Hepatocyte (in vitro differentiated cells): ENCODE measurements at regions not wholly inside any gene's neighbourhood (a gene's known extent, or its start where the extent isn't known, plus 50 kb on each side); places are given as distances from the start of the nearest gene placed in this dataset.

Source experiments
- DNase-seq: peaks from one replicate; pipeline ENCODE4 v3.0.0-alpha.2; 2016; ENCODE audit warnings: low spot score
- H2AFZ ChIP-seq: fragments of 200-600 bp; sonication (generic); 2 replicates; pipeline ENCODE4 v1.6.0; 2016; ENCODE audit warnings: antibody characterized with exemption, mild to moderate bottlenecking
- H3K27ac ChIP-seq: fragments of 200-600 bp; sonication (generic); 2 replicates; pipeline ENCODE4 v1.5.1; 2016; ENCODE audit warnings: mild to moderate bottlenecking
- H3K27me3 ChIP-seq: fragments of 200-600 bp; sonication (generic); 2 replicates; pipeline ENCODE4 v1.6.1; 2016
- H3K36me3 ChIP-seq: fragments of 200-600 bp; sonication (generic); replicated peaks from 2 replicates; pipeline ENCODE4 v1.5.1; 2016; ENCODE audit warnings: low read depth; ENCODE audit not compliant: insufficient read depth
- H3K4me1 ChIP-seq: fragments of 200-600 bp; sonication (generic); 2 replicates; pipeline ENCODE4 v1.5.1; 2016; ENCODE audit warnings: mild to moderate bottlenecking, moderate library complexity; ENCODE audit not compliant: insufficient read depth
- H3K4me2 ChIP-seq: fragments of 200-600 bp; sonication (generic); 2 replicates; pipeline ENCODE4 v1.6.0; 2016
- H3K4me3 ChIP-seq: fragments of 200-600 bp; sonication (generic); 2 replicates; pipeline ENCODE4 v1.5.1; 2016; ENCODE audit warnings: mild to moderate bottlenecking
- H3K79me2 ChIP-seq: fragments of 200-600 bp; sonication (generic); 2 replicates; pipeline ENCODE4 v1.6.0; 2017; ENCODE audit warnings: mild to moderate bottlenecking
- H3K9me2 ChIP-seq: fragments of 200-600 bp; sonication (generic); replicated peaks from 2 replicates; pipeline ENCODE4 v1.6.0; 2017; ENCODE audit warnings: mild to moderate bottlenecking; ENCODE audit not compliant: insufficient read depth
- H3K9me3 ChIP-seq: fragments of 200-600 bp; sonication (generic); 2 replicates; pipeline ENCODE4 v1.5.1; 2016; ENCODE audit warnings: low read depth, mild to moderate bottlenecking
- H4K20me1 ChIP-seq: fragments of 200-600 bp; sonication (generic); 2 replicates; pipeline ENCODE4 v1.6.0; 2016; ENCODE audit warnings: mild to moderate bottlenecking; ENCODE audit not compliant: insufficient read depth, poor library complexity, severe bottlenecking
- CTCF ChIP-seq: fragments of 200-600 bp; sonication (generic); IDR thresholded peaks from 2 replicates; pipeline ENCODE4 v1.5.1; 2016; ENCODE audit warnings: antibody characterized with exemption, mild to moderate bottlenecking; ENCODE audit not compliant: poor library complexity
- EZH2 ChIP-seq: fragments of 200-600 bp; sonication (generic); IDR thresholded peaks from 2 replicates; pipeline ENCODE4 v1.6.1; 2016; ENCODE audit warnings: antibody characterized with exemption, mild to moderate bottlenecking, borderline replicate concordance
- EZH2phosphoT487 ChIP-seq: fragments of 200-600 bp; sonication (generic); IDR thresholded peaks from one replicate; pipeline ENCODE4 v1.6.1; 2018; ENCODE audit warnings: antibody characterized with exemption, mild to moderate bottlenecking, low read depth, moderate library complexity; ENCODE audit not compliant: unreplicated experiment, severe bottlenecking
- WGBS: methylation state at CpG from one replicate; pipeline ENCODE4 v1.1.6; 2016; ENCODE audit warnings: low lambda C conversion rate; ENCODE audit errors: missing lambda C conversion rate; 5-methylcytosine and 5-hydroxymethylcytosine counted together

GRCh38 chr4:117678861-117679260, 355.4 kb upstream of the NDST3 start:
- Histone ChIP-seq H3K4me2 (no peak overlapping the region), H3K9me2 (no peaks in the 10 kb centered on the region), H3K9me3 (no peaks in the 10 kb centered on the region), H4K20me1 (no peaks in the 10 kb centered on the region), H3K27me3 (no peaks in the 10 kb centered on the region), H3K4me3 (no peak overlapping the region), H3K4me1 (no peaks in the 10 kb centered on the region), H3K79me2 (no peaks in the 10 kb centered on the region), H2AFZ (no peak overlapping the region), H3K36me3 (no peaks in the 10 kb centered on the region), H3K27ac (no peak overlapping the region)
- no peak for DNase-seq
- 84% methylated on average over 4 of the region's 4 CpGs for WGBS
- no peak for TF ChIP-seq CTCF
- TF ChIP-seq EZH2 = no peak
- no peak for TF ChIP-seq EZH2phosphoT487

- Histone ChIP-seq H3K4me3 (no peak overlapping the region), H3K4me1 (no peaks in the 10 kb centered on the region), H3K4me2 (no peak overlapping the region), H3K9me3 (no peaks in the 10 kb centered on the region), H3K36me3 (no peaks in the 10 kb centered on the region), H3K27ac (no peak overlapping the region), H2AFZ (no peak overlapping the region), H4K20me1 (no peaks in the 10 kb centered on the region), H3K9me2 (no peaks in the 10 kb centered on the region), H3K79me2 (no peaks in the 10 kb centered on the region), H3K27me3 (no peaks in the 10 kb centered on the region)
- 87% methylated on average over 7 of the region's 7 CpGs for WGBS
- TF ChIP-seq EZH2phosphoT487 (no peak), EZH2 (no peak), CTCF (no peak)
- DNase-seq = no peak
Observed at GRCh38 chr4:117691572-117692351, 342.5 kb upstream of the NDST3 start.

GRCh38 chr4:117692538-117692937, 341.7 kb upstream of the NDST3 start:
- no peak overlapping the region for H2AFZ ChIP-seq

More at GRCh38 chr4:117692538-117692937, 341.7 kb upstream of the NDST3 start:
- Histone ChIP-seq H3K4me1 (no peaks in the 10 kb centered on the region), H3K4me2 (no peak overlapping the region), H3K36me3 (no peaks in the 10 kb centered on the region), H3K27me3 (no peaks in the 10 kb centered on the region), H3K9me3 (no peaks in the 10 kb centered on the region), H3K79me2 (no peaks in the 10 kb centered on the region), H3K4me3 (no peak overlapping the region), H3K27ac (no peak overlapping the region), H3K9me2 (no peaks in the 10 kb centered on the region), H4K20me1 (no peaks in the 10 kb centered on the region)
- TF ChIP-seq EZH2 (no peak), EZH2phosphoT487 (no peak), CTCF (no peak)
- DNase-seq = no peak
- WGBS = 88% methylated on average over 1 of the region's 1 CpG
